ENCODE measurements at regions not wholly inside any gene's neighbourhood (a gene's known extent, or its start where the extent isn't known, plus 50 kb on each side); places are given as distances from the start of the nearest gene placed in this dataset.
"Not testable (repeated sequence)": the region's sequence is repeated elsewhere in the genome, so short reads cannot be mapped to it uniquely, and the experiment has no call there.

DNA sequence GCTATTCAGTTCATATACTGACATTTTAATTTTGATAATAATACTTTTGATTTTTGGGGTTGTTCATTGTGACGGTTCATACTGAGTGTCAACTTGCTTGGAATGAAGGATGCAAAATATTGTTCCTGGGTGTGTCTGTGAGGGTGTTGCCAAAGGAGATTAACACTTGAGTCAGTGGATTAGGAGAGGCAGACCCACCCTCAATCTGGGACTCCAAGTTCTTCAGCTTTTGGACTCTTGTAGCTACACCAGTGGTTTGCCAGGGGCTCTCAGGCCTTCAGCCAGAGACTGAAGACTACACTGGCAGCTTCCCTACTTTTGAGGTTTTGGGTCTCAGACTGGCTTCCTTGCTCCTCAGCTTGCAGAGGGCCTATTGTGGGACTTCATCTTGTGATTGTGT, 242.2 kb downstream of the SATB1 start:
- TF ChIP-seq, protein P1, sequence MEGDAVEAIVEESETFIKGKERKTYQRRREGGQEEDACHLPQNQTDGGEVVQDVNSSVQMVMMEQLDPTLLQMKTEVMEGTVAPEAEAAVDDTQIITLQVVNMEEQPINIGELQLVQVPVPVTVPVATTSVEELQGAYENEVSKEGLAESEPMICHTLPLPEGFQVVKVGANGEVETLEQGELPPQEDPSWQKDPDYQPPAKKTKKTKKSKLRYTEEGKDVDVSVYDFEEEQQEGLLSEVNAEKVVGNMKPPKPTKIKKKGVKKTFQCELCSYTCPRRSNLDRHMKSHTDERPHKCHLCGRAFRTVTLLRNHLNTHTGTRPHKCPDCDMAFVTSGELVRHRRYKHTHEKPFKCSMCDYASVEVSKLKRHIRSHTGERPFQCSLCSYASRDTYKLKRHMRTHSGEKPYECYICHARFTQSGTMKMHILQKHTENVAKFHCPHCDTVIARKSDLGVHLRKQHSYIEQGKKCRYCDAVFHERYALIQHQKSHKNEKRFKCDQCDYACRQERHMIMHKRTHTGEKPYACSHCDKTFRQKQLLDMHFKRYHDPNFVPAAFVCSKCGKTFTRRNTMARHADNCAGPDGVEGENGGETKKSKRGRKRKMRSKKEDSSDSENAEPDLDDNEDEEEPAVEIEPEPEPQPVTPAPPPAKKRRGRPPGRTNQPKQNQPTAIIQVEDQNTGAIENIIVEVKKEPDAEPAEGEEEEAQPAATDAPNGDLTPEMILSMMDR (IDR thresholded peaks at IDR 0.05; ENCODE audit: insufficient read depth, low read depth, low read length) = not testable (repeated sequence)
- TF ChIP-seq EZH2 (IDR thresholded peaks at IDR 0.05; ENCODE audit: insufficient read depth, low read length) = not testable (repeated sequence)

Measured in astrocyte (in vitro differentiated cells and primary cell).